LNCAP (cell line): ENCODE measurements at regions not wholly inside any gene's neighbourhood (a gene's known extent, or its start where the extent isn't known, plus 50 kb on each side); places are given as distances from the start of the nearest gene placed in this dataset.

Experiments
- CTCF ChIP-seq: fragments of 450-650 bp; IDR thresholded peaks from 2 replicates; pipeline ENCODE4 v1.5.1; 2017; ENCODE audit warnings: mild to moderate bottlenecking

DNA sequence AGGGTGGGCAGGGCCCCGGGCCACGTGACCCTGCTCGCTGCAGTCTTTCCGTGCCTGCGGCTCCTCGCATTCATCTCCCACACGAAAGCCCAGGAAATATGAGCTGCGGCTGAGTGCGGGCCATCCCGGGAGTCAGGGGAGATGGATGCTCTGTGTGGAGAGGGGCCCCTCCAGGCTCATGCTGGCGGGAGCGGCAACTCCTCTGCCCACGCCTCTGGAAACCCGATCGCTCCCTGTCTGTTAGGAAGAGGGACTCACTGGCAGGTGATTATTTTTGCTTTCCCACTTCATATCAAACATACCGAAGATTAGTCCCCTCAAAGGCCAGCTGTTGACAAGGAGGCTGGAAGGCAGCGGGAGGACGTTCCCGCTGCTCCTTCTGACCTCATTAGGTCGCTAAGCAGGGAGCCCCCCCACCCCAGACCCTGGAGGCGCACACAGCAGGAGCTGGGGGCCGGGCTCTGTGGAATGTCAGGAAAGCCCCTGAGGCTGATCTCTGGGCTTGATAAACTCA lies 228.5 kb downstream of the FOXL1 start:
- no peak for TF ChIP-seq CTCF

DNA sequence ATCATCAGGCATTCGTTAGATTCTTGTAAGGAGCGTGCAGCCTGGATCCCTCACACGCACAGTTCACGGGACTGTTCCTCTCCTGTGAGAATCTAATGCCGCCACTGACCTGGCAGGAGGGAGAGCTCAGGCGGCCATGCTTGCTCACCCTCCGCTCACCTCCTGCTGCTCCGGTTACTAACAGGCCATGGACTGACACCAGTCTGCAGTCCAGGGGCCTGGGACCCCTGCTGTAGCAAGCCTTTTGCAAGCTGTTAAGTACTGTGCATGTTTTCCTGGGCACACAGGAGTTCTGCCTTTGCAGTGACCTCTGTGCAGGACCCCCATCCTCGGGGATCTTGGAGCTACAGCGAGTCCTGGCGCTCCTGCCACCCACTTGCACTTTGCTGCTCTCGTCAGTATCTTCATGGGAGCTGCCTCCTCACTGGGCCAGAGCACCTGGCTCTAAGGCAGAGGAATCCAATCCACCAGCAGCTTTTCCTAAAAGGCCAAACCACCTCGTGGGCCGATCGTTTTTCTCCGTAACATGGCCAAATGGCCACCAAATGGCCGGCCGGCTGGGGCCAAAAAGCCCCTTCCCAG lies 230.6 kb downstream of the FOXL1 start:
- TF ChIP-seq CTCF: no peak

GRCh38 chr16:86809458-86809955 lies 231.2 kb downstream of the FOXL1 start:
- TF ChIP-seq CTCF: no peak

DNA sequence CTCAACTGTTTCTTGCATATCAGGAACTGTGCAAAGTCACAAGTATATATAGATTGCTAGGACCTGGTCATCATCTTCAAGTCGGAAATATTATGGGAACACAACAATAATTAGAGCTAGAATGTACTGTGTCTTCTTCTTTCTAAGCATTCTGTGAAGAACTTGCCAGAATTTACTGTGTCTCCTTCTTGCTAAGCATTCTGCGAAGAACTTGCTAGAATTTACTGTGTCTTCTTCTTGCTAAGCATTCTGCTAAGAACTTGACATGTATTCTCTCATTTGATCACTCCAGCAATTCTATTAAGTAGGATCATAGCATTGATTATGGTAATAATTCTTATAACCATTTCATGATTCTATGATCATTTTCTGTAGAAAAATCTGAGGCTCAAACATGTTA lies 231.7 kb downstream of the FOXL1 start:
- no peak for TF ChIP-seq CTCF

GRCh38 chr16:86812363-86812970 lies 234.1 kb downstream of the FOXL1 start:
- no peak for TF ChIP-seq CTCF

- no peak for TF ChIP-seq CTCF
Observed at GRCh38 chr16:86814256-86814655, 235.9 kb downstream of the FOXL1 start.

DNA sequence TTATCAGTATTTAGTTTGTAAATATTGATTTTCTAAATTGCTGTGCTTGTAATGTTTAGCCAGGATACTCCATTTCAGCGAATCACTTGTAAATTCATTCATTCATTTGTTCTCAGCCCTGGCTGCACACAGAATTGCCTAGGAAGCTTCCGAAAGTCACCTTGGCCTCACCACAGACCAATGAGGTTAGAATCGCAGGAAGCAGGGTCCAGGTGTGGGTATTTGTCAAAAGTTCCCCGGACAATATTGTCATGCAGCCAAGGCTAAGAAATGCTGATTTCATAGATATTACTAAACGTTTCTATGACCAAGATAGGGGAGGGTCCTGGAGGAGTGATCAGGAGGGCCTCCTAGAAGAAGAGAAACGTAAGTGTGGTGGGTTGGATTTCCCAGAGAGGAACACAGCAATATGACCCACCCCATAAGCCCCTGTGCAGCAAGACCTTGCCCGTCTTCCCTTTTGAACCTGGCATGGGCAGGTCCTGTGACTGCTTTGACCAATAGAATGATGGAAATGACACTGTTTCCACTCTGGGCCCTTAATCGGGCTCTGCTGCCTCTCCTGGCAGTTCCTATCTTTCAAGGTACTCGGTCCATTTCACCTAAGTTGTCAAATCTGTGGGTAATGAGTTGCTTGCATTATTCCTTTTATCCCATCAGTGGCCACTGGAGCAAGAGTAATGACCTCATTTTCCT lies 238.7 kb downstream of the FOXL1 start:
- TF ChIP-seq CTCF: no peak
